Thyroid gland (tissue), 4 donors: ENCODE measurements at regions not wholly inside any gene's neighbourhood (a gene's known extent, or its start where the extent isn't known, plus 50 kb on each side); places are given as distances from the start of the nearest gene placed in this dataset.

Experiments
- POLR2A ChIP-seq, 2 donors: fragments of 450-650 bp; IDR thresholded peaks; one replicate each; pipeline ENCODE4 v1.6.1; 2017; ENCODE audit warnings: antibody characterized with exemption in 2 of 2, mild to moderate bottlenecking in 2 of 2, moderate library complexity in 1 of 2
- TF ChIP-seq, protein P1 (sequence below), 6 experiments: fragments of 200-600 bp in 3 of 6; fragments of 450-650 bp in 3 of 6; sonication (generic) in 3 of 6; IDR thresholded peaks; one replicate each; pipeline ENCODE4 v1.5.1; 2016 to 2019; ENCODE audit warnings: antibody characterized with exemption in 6 of 6, mild to moderate bottlenecking in 2 of 6, inconsistent platforms in 1 of 6, moderate library complexity in 1 of 6

DNA sequence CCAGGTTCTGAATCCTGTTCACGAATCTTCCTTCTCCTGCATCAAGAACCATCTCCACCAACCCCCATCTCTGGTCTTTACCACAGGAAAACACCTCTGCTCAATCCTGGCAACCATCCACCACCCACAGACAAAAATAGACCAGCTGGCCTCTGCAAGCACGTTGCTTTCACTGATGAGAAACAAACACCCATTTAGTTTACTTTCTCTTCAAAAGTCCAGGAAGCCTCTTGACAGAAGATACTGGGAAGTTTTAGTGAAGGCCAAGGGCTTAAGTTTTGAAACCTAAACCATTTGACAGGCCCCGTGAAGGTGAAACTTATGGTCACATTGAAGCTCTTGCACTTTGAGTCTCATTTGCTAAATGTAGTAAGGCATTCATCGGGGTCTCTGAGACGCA, 122.6 kb upstream of the PPP2R5A start:
- TF ChIP-seq, protein P1, sequence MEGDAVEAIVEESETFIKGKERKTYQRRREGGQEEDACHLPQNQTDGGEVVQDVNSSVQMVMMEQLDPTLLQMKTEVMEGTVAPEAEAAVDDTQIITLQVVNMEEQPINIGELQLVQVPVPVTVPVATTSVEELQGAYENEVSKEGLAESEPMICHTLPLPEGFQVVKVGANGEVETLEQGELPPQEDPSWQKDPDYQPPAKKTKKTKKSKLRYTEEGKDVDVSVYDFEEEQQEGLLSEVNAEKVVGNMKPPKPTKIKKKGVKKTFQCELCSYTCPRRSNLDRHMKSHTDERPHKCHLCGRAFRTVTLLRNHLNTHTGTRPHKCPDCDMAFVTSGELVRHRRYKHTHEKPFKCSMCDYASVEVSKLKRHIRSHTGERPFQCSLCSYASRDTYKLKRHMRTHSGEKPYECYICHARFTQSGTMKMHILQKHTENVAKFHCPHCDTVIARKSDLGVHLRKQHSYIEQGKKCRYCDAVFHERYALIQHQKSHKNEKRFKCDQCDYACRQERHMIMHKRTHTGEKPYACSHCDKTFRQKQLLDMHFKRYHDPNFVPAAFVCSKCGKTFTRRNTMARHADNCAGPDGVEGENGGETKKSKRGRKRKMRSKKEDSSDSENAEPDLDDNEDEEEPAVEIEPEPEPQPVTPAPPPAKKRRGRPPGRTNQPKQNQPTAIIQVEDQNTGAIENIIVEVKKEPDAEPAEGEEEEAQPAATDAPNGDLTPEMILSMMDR (IDR thresholded peaks at IDR 0.05): no peak
- TF ChIP-seq POLR2A (IDR thresholded peaks at IDR 0.05): no peak
